ENCODE measurements at regions not wholly inside any gene's neighbourhood (a gene's known extent, or its start where the extent isn't known, plus 50 kb on each side); places are given as distances from the start of the nearest gene placed in this dataset.

DNA sequence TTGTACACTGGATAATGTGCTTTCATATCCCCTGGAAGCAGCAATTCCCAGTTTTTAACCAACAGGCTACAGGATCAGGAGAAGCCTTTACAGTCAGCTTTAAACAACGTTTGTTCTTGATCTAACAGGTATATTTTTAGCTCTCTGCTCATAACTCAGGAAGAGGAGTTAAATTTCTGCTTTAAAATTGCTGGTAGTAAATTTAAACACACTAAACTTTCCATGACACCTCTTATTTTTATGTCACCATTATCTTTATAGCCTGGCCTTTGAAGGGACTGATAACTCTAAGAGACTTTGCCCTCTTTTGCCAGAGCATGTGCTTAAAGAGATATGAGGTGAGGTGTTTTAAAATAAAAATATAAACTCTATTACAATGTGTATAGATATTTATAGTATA is 119.6 kb upstream of the BRINP3 start:
- TF ChIP-seq, protein P1, sequence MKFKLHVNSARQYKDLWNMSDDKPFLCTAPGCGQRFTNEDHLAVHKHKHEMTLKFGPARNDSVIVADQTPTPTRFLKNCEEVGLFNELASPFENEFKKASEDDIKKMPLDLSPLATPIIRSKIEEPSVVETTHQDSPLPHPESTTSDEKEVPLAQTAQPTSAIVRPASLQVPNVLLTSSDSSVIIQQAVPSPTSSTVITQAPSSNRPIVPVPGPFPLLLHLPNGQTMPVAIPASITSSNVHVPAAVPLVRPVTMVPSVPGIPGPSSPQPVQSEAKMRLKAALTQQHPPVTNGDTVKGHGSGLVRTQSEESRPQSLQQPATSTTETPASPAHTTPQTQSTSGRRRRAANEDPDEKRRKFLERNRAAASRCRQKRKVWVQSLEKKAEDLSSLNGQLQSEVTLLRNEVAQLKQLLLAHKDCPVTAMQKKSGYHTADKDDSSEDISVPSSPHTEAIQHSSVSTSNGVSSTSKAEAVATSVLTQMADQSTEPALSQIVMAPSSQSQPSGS (CRISPR knock-in tag; IDR thresholded peaks at IDR 0.05) = no peak
- no peak for TF ChIP-seq POLR2A (conservative IDR thresholded peaks at IDR 0.05)
- TF ChIP-seq POLR2B (IDR thresholded peaks at IDR 0.05; ENCODE audit: low read depth, partially characterized antibody) = no peak
- TF ChIP-seq CHD1 (IDR thresholded peaks at IDR 0.05; ENCODE audit: low read length) = no peak
